Liver (tissue), 8 donors: ENCODE measurements at regions not wholly inside any gene's neighbourhood (a gene's known extent, or its start where the extent isn't known, plus 50 kb on each side); places are given as distances from the start of the nearest gene placed in this dataset.

Source experiments
- DNase-seq: peaks from one replicate; pipeline ENCODE4 v3.0.0-alpha.2; 2017; ENCODE audit warnings: low spot score
- H3K27ac ChIP-seq, 2 donors: one replicate each; pipeline ENCODE4 v1.7.0; 2013; ENCODE audit warnings: inconsistent platforms in 2 of 2, low read length in 2 of 2, control low read depth in 1 of 2, low read depth in 1 of 2, mild to moderate bottlenecking in 1 of 2
- H3K27me3 ChIP-seq, 4 donors: one replicate each; pipeline versions ENCODE4 v1.6.1 to v1.7.0; 2013; ENCODE audit warnings: low read length in 3 of 4, inconsistent platforms in 1 of 4, mild to moderate bottlenecking in 1 of 4, moderate library complexity in 1 of 4; ENCODE audit not compliant: control insufficient read depth in 4 of 4, insufficient read depth in 4 of 4
- H3K36me3 ChIP-seq, 4 donors: one replicate each; pipeline versions ENCODE4 v1.6.1 to v1.7.0; 2013; ENCODE audit warnings: low read length in 3 of 4, mild to moderate bottlenecking in 3 of 4, low read depth in 1 of 4, moderate library complexity in 1 of 4; ENCODE audit not compliant: control insufficient read depth in 4 of 4, insufficient read depth in 3 of 4
- H3K4me1 ChIP-seq, 4 donors: one replicate each; pipeline versions ENCODE4 v1.6.1 to v1.7.0; 2013; ENCODE audit warnings: low read length in 3 of 4, mild to moderate bottlenecking in 3 of 4, moderate library complexity in 1 of 4; ENCODE audit not compliant: control insufficient read depth in 4 of 4, insufficient read depth in 4 of 4
- H3K4me3 ChIP-seq, 3 donors: one replicate each; pipeline versions ENCODE4 v1.6.1 to v1.7.0; 2013; ENCODE audit warnings: low read length in 3 of 3, control low read depth in 1 of 3, low read depth in 1 of 3, mild to moderate bottlenecking in 1 of 3
- H3K9ac ChIP-seq, 2 donors: one replicate each; pipeline ENCODE4 v1.7.0; 2013; ENCODE audit warnings: low read length in 2 of 2, mild to moderate bottlenecking in 2 of 2, moderate library complexity in 2 of 2, control low read depth in 1 of 2, low read depth in 1 of 2
- H3K9me3 ChIP-seq, 4 donors: one replicate each; pipeline versions ENCODE4 v1.6.1 to v1.7.0; 2013; ENCODE audit warnings: low read length in 3 of 4; ENCODE audit not compliant: control insufficient read depth in 4 of 4
- EGR1 ChIP-seq, 2 donors: IDR thresholded peaks; 2 replicates each; pipeline ENCODE4 v1.6.1; 2016 to 2018; ENCODE audit warnings: antibody characterized with exemption in 2 of 2, low read depth in 2 of 2
- FOXA1 ChIP-seq: IDR thresholded peaks from 2 replicates; pipeline ENCODE4 v1.6.1; 2016; ENCODE audit warnings: antibody characterized with exemption
- FOXA2 ChIP-seq: IDR thresholded peaks from 2 replicates; pipeline ENCODE4 v1.6.1; 2016; ENCODE audit warnings: antibody characterized with exemption
- GABPA ChIP-seq, 2 donors: IDR thresholded peaks in 1 of 2; conservative IDR thresholded peaks in 1 of 2; 2 replicates each; pipeline ENCODE4 v1.6.1; 2016; ENCODE audit warnings: antibody characterized with exemption in 2 of 2, mild to moderate bottlenecking in 1 of 2, moderate library complexity in 1 of 2
- HNF4A ChIP-seq, 2 donors: conservative IDR thresholded peaks; 2 replicates each; pipeline ENCODE4 v1.6.1; 2016; ENCODE audit warnings: antibody characterized with exemption in 2 of 2, mild to moderate bottlenecking in 2 of 2
- HNF4G ChIP-seq: IDR thresholded peaks from 2 replicates; pipeline ENCODE4 v1.6.1; 2016; ENCODE audit warnings: antibody characterized with exemption
- JUND ChIP-seq, 2 donors: IDR thresholded peaks; 2 replicates each; pipeline ENCODE4 v1.6.1; 2016; ENCODE audit warnings: antibody characterized with exemption in 2 of 2
- NR2F2 ChIP-seq: IDR thresholded peaks from 2 replicates; pipeline ENCODE4 v1.6.1; 2016; ENCODE audit warnings: antibody characterized with exemption
- RAD21 ChIP-seq, 2 donors: IDR thresholded peaks; 2 replicates each; pipeline ENCODE4 v1.6.1; 2016; ENCODE audit warnings: antibody characterized with exemption in 2 of 2, mild to moderate bottlenecking in 2 of 2
- RXRA ChIP-seq, 2 donors: IDR thresholded peaks; 2 replicates each; pipeline ENCODE4 v1.6.1; 2017 to 2018; ENCODE audit warnings: antibody characterized with exemption in 2 of 2, mild to moderate bottlenecking in 1 of 2
- TAF1 ChIP-seq: conservative IDR thresholded peaks from 2 replicates; pipeline ENCODE4 v1.6.1; 2016; ENCODE audit warnings: antibody characterized with exemption, mild to moderate bottlenecking
- YY1 ChIP-seq: IDR thresholded peaks from 2 replicates; pipeline ENCODE4 v1.6.1; 2016; ENCODE audit warnings: antibody characterized with exemption, mild to moderate bottlenecking
- WGBS: extraction: QIAGEN DNeasy Blood & Tissue Kit; methylation state at CpG from one replicate; pipeline ENCODE4 v1.1.7; 2013; 5-methylcytosine and 5-hydroxymethylcytosine counted together
- TF ChIP-seq, protein P1 (sequence below): IDR thresholded peaks from 2 replicates; pipeline ENCODE4 v1.6.1; 2016; ENCODE audit warnings: antibody characterized with exemption
- TF ChIP-seq, protein P2 (sequence below): IDR thresholded peaks from 2 replicates; pipeline ENCODE4 v1.6.1; 2016; ENCODE audit warnings: antibody characterized with exemption
- TF ChIP-seq, protein P3 (sequence below): fragments of 150-350 bp; IDR thresholded peaks from 2 replicates; pipeline ENCODE4 v1.5.1; 2017; ENCODE audit warnings: improper control_type of control experiment, low read depth, low read length; ENCODE audit not compliant: missing input control
- TF ChIP-seq, protein P4 (sequence below): IDR thresholded peaks from 2 replicates; pipeline ENCODE4 v1.6.1; 2016; ENCODE audit warnings: antibody characterized with exemption
- donor health status: healthy.
- donor health status: healthy.
- donor health status: healthy.
- donor health status: healthy.
- donor health status: healthy.

DNA sequence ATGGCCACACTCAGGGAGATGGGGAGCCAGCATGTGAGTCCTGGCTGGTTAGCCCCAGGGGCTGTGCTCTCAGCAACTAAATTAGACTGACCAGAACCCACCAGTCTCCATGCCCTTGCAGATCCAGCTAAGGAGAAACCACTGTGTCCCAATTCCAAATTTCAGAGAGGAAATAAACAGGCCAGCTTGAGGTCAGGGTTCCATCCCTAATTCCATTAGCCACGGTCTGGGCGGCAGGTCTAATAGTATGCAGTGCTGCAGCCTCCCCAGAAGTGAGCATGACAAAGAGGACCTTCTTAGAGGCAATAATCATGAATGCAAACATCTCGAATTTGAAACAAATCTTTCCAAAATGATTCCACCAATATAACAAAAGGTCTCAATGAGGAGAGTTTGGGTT lies 671.2 kb downstream of the BCL11A start:
- no peak overlapping the region for H3K27ac ChIP-seq
- no peak for TF ChIP-seq YY1
- TF ChIP-seq, protein P1, sequence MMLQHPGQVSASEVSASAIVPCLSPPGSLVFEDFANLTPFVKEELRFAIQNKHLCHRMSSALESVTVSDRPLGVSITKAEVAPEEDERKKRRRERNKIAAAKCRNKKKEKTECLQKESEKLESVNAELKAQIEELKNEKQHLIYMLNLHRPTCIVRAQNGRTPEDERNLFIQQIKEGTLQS: no peak
- TF ChIP-seq, protein P2, sequence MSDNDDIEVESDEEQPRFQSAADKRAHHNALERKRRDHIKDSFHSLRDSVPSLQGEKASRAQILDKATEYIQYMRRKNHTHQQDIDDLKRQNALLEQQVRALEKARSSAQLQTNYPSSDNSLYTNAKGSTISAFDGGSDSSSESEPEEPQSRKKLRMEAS: no peak
- TF ChIP-seq EGR1 (IDR thresholded peaks at IDR 0.05; ENCODE audit: low read depth in 2 of 2): no peak
- TF ChIP-seq RXRA (IDR thresholded peaks at IDR 0.05): no peak
- TF ChIP-seq, protein P3, sequence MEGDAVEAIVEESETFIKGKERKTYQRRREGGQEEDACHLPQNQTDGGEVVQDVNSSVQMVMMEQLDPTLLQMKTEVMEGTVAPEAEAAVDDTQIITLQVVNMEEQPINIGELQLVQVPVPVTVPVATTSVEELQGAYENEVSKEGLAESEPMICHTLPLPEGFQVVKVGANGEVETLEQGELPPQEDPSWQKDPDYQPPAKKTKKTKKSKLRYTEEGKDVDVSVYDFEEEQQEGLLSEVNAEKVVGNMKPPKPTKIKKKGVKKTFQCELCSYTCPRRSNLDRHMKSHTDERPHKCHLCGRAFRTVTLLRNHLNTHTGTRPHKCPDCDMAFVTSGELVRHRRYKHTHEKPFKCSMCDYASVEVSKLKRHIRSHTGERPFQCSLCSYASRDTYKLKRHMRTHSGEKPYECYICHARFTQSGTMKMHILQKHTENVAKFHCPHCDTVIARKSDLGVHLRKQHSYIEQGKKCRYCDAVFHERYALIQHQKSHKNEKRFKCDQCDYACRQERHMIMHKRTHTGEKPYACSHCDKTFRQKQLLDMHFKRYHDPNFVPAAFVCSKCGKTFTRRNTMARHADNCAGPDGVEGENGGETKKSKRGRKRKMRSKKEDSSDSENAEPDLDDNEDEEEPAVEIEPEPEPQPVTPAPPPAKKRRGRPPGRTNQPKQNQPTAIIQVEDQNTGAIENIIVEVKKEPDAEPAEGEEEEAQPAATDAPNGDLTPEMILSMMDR: no peak
- TF ChIP-seq FOXA2: no peak
- 79% methylated on average over 3 of the region's 3 CpGs for WGBS
- no peaks in the 10 kb centered on the region for H3K36me3 ChIP-seq
- DNase-seq: no peak
- no peak overlapping the region for H3K9ac ChIP-seq
- no peak overlapping the region for H3K4me3 ChIP-seq
- H3K4me1 ChIP-seq: no peaks in the 10 kb centered on the region
- H3K9me3 ChIP-seq: no peaks in the 10 kb centered on the region
- no peaks in the 10 kb centered on the region for H3K27me3 ChIP-seq

GRCh38 chr2:59881218-59881617 lies 672.2 kb downstream of the BCL11A start:
- WGBS: 63% methylated on average over 1 of the region's 1 CpG
- no peaks in the 10 kb centered on the region for H3K27me3 ChIP-seq
- DNase-seq: no peak

GRCh38 chr2:59879700-59880131 lies 673.7 kb downstream of the BCL11A start:
- TF ChIP-seq HNF4G (no peak), HNF4A (conservative IDR thresholded peaks at IDR 0.05) (no peak), RAD21 (IDR thresholded peaks at IDR 0.05) (no peak), NR2F2 (no peak), JUND (IDR thresholded peaks at IDR 0.05) (no peak), GABPA (IDR thresholded peaks at IDR 0.05 in 1 of 2, conservative IDR thresholded peaks at IDR 0.05 in 1 of 2) (no peak), EGR1 (IDR thresholded peaks at IDR 0.05; ENCODE audit: low read depth in 2 of 2) (no peak), FOXA1 (no peak), YY1 (no peak)
- TF ChIP-seq, protein P3: no peak
- TF ChIP-seq, protein P4, sequence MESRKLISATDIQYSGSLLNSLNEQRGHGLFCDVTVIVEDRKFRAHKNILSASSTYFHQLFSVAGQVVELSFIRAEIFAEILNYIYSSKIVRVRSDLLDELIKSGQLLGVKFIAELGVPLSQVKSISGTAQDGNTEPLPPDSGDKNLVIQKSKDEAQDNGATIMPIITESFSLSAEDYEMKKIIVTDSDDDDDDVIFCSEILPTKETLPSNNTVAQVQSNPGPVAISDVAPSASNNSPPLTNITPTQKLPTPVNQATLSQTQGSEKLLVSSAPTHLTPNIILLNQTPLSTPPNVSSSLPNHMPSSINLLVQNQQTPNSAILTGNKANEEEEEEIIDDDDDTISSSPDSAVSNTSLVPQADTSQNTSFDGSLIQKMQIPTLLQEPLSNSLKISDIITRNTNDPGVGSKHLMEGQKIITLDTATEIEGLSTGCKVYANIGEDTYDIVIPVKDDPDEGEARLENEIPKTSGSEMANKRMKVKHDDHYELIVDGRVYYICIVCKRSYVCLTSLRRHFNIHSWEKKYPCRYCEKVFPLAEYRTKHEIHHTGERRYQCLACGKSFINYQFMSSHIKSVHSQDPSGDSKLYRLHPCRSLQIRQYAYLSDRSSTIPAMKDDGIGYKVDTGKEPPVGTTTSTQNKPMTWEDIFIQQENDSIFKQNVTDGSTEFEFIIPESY: no peak
- Histone ChIP-seq H3K9ac (no peak overlapping the region), H3K4me1 (no peaks in the 10 kb centered on the region), H3K27ac (no peak overlapping the region), H3K9me3 (no peaks in the 10 kb centered on the region), H3K36me3 (no peaks in the 10 kb centered on the region), H3K27me3 (no peaks in the 10 kb centered on the region), H3K4me3 (no peak overlapping the region)
- whole genome bisulfite sequencing: 79% methylated on average over 9 of the region's 9 CpGs
- no peak for DNase-seq

More at GRCh38 chr2:59881218-59881617, 672.2 kb downstream of the BCL11A start:
- Histone ChIP-seq H3K27ac (no peak overlapping the region), H3K4me1 (no peaks in the 10 kb centered on the region), H3K36me3 (no peaks in the 10 kb centered on the region), H3K9ac (no peak overlapping the region), H3K4me3 (no peak overlapping the region), H3K9me3 (no peaks in the 10 kb centered on the region)
- TF ChIP-seq YY1 (no peak), TAF1 (no peak), EGR1 (IDR thresholded peaks at IDR 0.05; ENCODE audit: low read depth in 2 of 2) (no peak)
- TF ChIP-seq, protein P1: no peak
